GM19324 (cell line): ENCODE measurements at regions not wholly inside any gene's neighbourhood (a gene's known extent, or its start where the extent isn't known, plus 50 kb on each side); places are given as distances from the start of the nearest gene placed in this dataset.

Experiments used
- ATAC-seq: cut with Tn5 transposase; IDR thresholded peaks from one replicate; pipeline ENCODE4 v1.9.1; 2021; ENCODE audit warnings: mild to moderate bottlenecking, moderate library complexity; ENCODE audit not compliant: unreplicated experiment, low FRiP score

- ATAC-seq, result no peak
Measured at GRCh38 chr15:91542226-91542625, 311.3 kb upstream of the SLCO3A1 start.

- ATAC-seq, result no peak
Measured at GRCh38 chr15:91547356-91547755, 306.2 kb upstream of the SLCO3A1 start.

GRCh38 chr15:91548549-91548948 is 305.0 kb upstream of the SLCO3A1 start:
- ATAC-seq, result no peak

GRCh38 chr15:91549581-91549980 is 303.9 kb upstream of the SLCO3A1 start:
- ATAC-seq, result no peak

GRCh38 chr15:91552555-91552954 is 301.0 kb upstream of the SLCO3A1 start:
- ATAC-seq, result no peak

GRCh38 chr15:91553196-91553854 is 300.2 kb upstream of the SLCO3A1 start:
- ATAC-seq, result no peak

- no peak for ATAC-seq
Measured at GRCh38 chr15:91555312-91555711, 298.2 kb upstream of the SLCO3A1 start.

- ATAC-seq, result no peak
Measured at GRCh38 chr15:91556926-91557325, 296.6 kb upstream of the SLCO3A1 start.

- no peak for ATAC-seq
Measured at GRCh38 chr15:91559066-91559465, 294.4 kb upstream of the SLCO3A1 start.

- no peak for ATAC-seq
Measured at GRCh38 chr15:91561371-91562100, 292.0 kb upstream of the SLCO3A1 start.

GRCh38 chr15:91562698-91563097 is 290.8 kb upstream of the SLCO3A1 start:
- no peak for ATAC-seq

- no peak for ATAC-seq
Measured at GRCh38 chr15:91564631-91565030, 288.9 kb upstream of the SLCO3A1 start.

GRCh38 chr15:91566141-91566540 is 287.4 kb upstream of the SLCO3A1 start:
- ATAC-seq, result no peak

- no peak for ATAC-seq
Measured at GRCh38 chr15:91568036-91568435, 285.5 kb upstream of the SLCO3A1 start.

GRCh38 chr15:91572110-91572509 is 281.4 kb upstream of the SLCO3A1 start:
- ATAC-seq, result no peak

GRCh38 chr15:91576096-91576495 is 277.4 kb upstream of the SLCO3A1 start:
- ATAC-seq, result no peak

- ATAC-seq, result no peak
Measured at GRCh38 chr15:91578511-91578910, 275.0 kb upstream of the SLCO3A1 start.

GRCh38 chr15:91584895-91585294 is 268.6 kb upstream of the SLCO3A1 start:
- ATAC-seq, result no peak

- ATAC-seq, result no peak
Measured at GRCh38 chr15:91586560-91586959, 266.9 kb upstream of the SLCO3A1 start.

GRCh38 chr15:91589360-91589759 is 264.1 kb upstream of the SLCO3A1 start:
- ATAC-seq, result no peak

GRCh38 chr15:91592567-91592966 is 260.9 kb upstream of the SLCO3A1 start:
- no peak for ATAC-seq

GRCh38 chr15:91593067-91593466 is 260.4 kb upstream of the SLCO3A1 start:
- ATAC-seq, result no peak
